ENCODE measurements at regions not wholly inside any gene's neighbourhood (a gene's known extent, or its start where the extent isn't known, plus 50 kb on each side); places are given as distances from the start of the nearest gene placed in this dataset.

DNA sequence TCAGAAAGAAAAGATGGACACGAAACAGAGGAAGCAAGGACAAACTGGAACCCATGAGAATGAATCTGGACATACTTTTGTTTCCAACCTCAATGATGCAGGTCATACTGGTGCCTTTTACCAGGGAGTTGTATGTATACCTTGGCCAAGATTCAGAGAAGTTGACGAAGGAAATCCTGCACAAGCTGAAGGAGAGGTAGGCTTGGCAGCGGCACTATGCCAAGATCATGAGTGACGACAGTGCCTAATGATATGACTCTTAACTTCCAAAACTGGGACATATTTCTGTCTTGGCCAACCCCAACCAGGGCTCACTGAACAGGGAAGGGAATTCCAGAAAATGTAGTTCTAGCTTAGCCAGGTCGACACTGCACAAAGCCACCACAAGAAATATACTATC is 149.2 kb upstream of the SLCO3A1 start:
- in situ Hi-C loops (cut with HindIII; ENCODE audit: low pct_unique_long_range_greater_than_20kb, low sequenced_read_pairs): no loop called here
- DNase-seq (ENCODE audit: low read depth, low spot score): no peak

DNA sequence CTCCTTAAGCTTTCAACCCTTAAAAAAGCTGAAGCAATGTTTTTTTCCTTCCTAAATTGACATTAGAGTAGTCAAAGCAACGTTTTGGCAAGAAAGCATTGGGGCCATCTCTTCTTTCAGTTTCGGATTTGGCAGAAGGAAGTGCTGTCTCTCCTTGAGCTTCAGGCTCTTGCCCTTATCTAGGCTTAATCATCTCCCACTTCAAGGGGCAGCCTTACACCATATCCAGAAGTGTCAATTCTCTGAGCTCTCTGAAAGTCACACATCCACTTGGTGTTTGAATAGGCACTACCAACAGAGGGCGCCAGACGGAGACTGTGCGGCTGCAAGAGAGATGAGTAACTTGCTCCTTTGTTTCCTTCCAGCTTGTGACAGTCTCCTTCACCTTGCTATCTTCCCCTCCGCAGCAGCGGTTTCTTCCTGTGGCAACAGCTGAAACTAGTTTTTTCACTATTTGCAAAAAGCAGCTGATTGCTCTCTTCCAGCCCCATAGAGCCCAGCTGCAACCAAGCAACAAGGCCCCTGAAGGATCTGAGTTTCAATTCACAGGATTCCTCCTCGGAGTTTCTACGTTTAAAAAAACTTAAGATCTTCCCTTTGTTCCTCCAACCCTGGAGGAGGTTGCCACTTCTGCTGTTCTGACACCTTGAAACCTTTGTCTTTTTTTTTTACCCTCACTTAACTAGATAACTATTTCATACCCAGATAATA is 147.0 kb upstream of the SLCO3A1 start:
- in situ Hi-C loops (cut with HindIII; ENCODE audit: low pct_unique_long_range_greater_than_20kb, low sequenced_read_pairs): no loop called here
- peak; percentile 95 for DNase-seq (ENCODE audit: low read depth, low spot score)

DNA sequence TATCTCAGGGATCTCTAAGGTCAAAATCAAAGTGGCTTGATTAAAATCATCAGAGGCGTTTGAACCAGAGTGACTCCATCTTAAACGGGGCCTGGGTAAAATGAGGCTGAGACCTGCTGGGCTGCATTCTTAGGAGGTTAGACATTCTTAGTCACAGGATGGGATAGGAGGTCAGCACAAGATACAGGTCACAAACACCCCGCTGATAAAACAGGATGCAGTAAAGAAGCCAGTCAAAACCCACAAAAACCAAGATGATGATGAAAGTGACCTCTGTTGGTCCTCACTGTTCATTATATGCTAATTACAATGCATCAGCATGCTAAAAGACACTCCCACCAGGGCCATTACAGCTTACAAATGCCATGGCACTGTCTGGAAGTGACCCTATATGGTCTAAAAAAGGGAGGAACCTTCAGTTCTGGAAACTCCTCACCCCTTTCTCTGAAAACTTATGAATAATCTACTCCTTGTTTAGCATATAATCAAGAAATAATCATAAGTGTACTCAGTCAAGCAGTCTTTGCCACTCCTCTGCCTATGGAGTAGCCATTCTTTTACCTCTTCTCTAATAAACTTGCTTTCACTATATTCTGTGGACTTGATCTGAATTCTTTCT is 143.3 kb upstream of the SLCO3A1 start:
- peak; percentile 22 for DNase-seq (ENCODE audit: low read depth, low spot score)
- in situ Hi-C loops (cut with HindIII; ENCODE audit: low pct_unique_long_range_greater_than_20kb, low sequenced_read_pairs): no loop called here

DNA sequence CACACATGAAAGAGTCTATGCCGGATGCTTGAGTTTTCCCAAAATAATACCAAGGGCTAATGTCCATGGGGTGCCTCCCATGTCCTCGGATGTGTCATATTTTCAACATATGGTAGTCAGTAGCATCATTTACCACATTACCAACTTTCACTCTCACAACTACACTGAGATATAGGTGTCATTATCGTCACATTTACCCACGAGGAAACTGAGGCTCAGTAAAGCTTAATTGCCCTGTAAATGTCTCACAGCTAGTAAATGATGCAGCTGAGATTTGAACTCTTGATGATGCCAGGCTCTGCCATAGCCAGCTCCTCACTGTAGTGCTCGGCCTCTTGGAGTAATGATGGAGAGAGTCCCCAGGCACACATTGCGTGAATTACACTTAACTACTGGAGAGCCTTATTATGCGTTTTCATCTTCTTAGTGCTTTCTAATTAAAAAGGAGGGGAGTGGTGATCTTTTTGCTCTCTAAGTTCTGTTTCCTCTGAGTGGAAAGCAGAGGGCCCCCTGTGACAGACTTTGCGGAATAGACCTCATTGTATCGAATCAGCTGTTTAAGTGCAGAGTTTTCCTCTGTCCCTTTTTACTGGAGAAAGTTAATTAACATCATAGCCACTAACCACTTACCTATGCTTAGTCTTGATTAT is 142.0 kb upstream of the SLCO3A1 start:
- DNase-seq (ENCODE audit: low read depth, low spot score): no peak
- in situ Hi-C loops (cut with HindIII; ENCODE audit: low pct_unique_long_range_greater_than_20kb, low sequenced_read_pairs): no loop called here

DNA sequence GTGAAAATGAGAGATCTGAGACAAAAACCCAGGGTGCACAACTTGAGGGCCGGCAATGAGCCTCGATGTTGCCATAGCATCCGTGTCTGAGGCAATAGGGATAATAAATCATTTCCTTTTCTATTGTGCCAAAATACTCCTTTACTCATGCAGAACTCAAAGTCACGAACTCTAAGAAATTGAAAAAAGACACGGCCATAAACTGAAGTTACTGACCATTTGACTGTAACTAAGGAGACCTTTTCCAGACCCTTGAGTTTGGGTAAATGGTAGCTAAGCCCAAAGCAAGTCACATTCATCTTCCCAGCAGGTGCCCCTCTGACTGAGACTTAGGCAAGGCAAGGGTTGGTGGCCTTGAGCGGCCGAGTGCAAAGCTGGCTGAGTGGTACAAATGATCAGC is 141.2 kb upstream of the SLCO3A1 start:
- DNase-seq (ENCODE audit: low read depth, low spot score): no peak
- in situ Hi-C loops (cut with HindIII; ENCODE audit: low pct_unique_long_range_greater_than_20kb, low sequenced_read_pairs): no loop called here

DNA sequence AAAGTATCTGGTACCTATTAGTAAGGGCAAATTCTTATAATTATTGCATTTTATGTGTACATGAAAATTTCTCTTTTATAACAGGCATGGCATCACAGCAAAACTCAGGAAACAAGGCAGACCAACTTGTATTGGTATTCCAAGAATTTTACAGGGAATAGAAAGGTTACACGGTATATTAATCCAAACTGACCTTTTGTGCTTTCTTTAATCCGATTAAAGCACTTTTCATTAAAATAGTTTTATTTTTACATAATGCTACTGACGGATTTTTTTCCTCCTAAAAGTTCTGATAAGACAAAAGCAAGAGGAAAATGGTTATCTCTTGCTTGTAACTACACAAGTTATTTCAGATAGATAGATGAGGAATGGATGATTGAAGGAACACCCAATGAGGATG is 137.0 kb upstream of the SLCO3A1 start:
- in situ Hi-C loops (cut with HindIII; ENCODE audit: low pct_unique_long_range_greater_than_20kb, low sequenced_read_pairs): no loop called here
- DNase-seq (ENCODE audit: low read depth, low spot score): no peak

DNA sequence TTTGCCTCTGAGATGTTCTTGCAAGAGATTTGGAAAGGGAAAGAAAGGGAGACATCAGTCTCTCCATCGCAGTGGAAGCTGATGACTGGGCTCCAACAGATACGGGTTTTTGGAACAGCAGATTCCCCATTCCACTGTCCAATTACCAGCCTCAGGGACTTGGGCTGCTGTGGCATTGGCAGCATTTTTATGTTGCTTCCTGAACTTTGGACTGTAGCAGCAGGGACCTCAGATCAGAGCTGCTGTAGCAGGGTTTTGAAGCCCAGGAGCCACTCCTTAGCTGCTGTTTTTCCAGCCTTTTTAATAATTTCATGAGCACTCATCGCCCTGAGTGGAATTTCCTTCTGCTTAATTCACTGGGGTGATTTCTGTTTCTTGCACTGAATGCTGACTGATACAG is 135.7 kb upstream of the SLCO3A1 start:
- DNase-seq (ENCODE audit: low read depth, low spot score): no peak
- in situ Hi-C loops (cut with HindIII; ENCODE audit: low pct_unique_long_range_greater_than_20kb, low sequenced_read_pairs): no loop called here

DNA sequence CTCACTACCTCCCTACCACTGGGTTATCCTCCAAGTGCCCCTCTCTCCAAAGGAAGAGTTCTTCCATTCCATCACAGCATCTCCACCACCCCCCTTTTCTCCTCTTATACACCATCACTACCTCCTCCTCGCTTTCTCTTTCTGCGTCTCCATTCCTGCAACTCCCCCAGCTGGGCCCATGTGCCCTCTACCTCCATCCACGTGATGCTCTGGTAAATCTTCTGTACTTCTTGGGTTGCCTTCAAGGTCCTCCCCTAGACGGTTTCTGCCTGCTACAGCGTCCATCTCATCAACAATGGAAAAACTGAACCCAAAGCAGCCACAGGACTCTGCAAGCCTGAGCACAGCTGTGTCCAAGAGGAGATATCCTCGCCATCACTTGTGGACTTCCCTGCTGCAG is 129.5 kb upstream of the SLCO3A1 start:
- in situ Hi-C loops (cut with HindIII; ENCODE audit: low pct_unique_long_range_greater_than_20kb, low sequenced_read_pairs): no loop called here
- no peak for DNase-seq (ENCODE audit: low read depth, low spot score)

DNA sequence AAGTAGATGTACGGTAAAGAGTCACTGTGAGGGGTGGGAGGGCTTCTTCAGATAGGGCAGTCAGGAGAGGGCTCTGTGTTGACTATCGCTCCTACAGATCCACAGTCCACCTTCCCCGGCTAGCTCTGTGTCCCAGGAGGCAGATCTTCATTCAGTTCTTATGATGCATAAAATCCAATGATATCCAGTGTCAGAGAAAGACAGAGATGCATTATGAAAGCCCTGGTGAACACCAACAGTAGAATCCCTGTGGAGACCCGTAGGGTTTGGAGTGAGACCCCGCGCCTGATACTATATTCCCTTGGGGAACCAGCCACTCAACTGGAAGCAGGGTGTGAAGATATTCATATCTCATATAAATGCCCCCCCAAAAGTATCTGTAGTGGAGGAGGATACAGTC is 119.8 kb upstream of the SLCO3A1 start:
- in situ Hi-C loops (cut with HindIII; ENCODE audit: low pct_unique_long_range_greater_than_20kb, low sequenced_read_pairs): no loop called here
- DNase-seq (ENCODE audit: low read depth, low spot score): no peak

DNA sequence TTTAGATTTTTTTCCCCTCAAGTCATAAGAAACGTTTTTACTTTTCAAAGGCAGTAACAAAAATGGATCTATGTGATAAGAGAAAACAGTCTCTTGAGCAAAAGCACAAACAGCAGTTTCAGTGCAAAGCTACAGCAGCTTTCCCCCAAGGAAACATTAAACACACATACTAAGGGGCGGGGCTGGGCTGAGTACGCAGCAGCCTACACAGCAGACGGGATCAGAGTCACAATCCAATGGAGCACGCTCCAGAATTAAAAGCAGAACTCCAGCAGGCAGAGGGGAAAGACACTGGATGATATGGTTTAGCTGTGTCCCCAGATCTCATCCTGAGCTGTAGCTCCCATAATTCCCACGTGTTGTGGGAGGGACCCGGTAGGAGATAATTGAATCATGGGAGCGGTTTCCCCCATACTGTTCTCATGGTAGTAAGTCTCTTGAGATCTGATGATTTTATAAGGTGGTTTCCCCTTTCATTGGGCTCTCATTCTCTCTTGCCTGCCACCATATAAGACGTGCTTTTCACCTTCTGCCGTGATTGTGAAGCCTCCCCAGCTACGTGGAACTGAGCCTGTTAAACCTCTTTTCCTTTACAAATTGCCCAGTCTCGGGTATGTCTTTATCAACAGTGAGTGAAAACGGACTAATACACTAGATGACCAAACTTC is 116.2 kb upstream of the SLCO3A1 start:
- no peak for DNase-seq (ENCODE audit: low read depth, low spot score)
- in situ Hi-C loops (cut with HindIII; ENCODE audit: low pct_unique_long_range_greater_than_20kb, low sequenced_read_pairs): no loop called here

DNA sequence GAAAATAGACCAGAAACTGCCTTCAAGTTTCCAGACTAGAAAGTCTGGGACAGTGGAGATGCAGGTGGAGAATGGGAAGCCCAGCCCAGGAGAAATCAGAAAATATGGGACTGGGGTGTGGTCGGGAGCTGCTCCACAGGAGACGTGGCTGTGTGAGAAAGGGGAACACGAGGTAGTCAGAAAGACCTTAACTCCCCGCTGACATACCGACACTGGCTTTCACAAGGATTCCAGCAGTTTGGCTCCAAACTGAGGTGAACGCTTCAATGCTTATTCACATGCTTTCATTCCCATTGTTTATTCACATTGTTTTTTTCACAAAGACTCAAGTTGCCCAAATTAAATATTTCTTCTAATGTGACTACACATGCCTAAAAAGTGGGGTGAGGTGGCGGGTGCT is 111.5 kb upstream of the SLCO3A1 start:
- in situ Hi-C loops (cut with HindIII; ENCODE audit: low pct_unique_long_range_greater_than_20kb, low sequenced_read_pairs): no loop called here
- no peak for DNase-seq (ENCODE audit: low read depth, low spot score)

DNA sequence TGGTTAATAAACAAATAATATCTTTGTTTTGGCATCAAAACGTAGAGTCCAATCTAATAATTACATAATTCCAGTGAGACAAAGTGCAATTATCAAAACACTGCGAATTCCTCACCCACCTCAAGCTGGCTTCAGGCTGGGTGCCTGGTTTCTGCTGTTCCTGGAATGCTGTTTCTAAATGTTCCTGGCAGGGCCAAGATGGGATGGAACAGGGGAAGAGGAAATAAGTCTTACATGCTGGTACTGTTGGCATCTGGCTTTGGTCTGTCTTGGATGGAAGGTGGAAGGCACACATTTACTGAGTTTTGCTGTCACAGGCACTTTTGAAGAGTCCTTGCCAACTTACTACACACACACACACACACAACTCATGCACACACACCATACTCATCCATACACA is 101.9 kb upstream of the SLCO3A1 start:
- in situ Hi-C loops (cut with HindIII; ENCODE audit: low pct_unique_long_range_greater_than_20kb, low sequenced_read_pairs): no loop called here

DNA sequence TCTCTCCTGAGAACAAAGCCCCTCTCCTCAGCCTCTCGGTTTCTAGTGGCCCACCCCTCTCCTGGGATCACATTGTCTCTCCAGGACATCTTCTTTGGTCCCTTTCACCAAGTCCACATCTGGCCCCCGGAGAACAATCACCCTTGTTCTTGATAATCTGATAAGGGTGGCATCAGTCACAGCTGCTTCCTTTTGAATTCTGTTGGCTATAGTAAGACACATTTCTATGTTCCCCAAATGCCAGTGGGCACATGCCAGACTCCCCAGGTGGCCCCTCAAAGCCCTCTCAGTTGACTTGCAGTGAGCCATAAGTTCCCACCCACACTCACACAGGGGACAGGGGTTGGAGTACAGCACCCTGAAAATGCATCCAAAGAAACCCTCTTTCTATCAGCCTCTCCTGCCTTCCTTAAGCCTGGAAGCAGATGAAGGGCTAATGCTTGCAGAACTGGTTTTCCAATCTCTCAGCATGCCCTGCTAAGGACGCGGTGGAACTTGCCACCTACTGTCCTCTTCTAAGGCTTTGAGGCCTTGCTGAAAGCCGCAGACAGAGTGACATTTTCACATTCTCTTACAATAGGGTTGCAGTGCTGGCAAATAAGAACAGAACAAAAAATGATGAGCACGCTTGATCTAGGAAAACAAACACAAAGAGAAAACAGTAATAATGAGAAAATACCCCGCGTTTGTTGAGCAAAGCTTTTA is 101.3 kb upstream of the SLCO3A1 start:
- DNase-seq (ENCODE audit: low read depth, low spot score): no peak
- in situ Hi-C loops (cut with HindIII; ENCODE audit: low pct_unique_long_range_greater_than_20kb, low sequenced_read_pairs): no loop called here

More for the DNA sequence above, 101.9 kb upstream of the SLCO3A1 start:
- DNase-seq (ENCODE audit: low read depth, low spot score): no peak

DNA sequence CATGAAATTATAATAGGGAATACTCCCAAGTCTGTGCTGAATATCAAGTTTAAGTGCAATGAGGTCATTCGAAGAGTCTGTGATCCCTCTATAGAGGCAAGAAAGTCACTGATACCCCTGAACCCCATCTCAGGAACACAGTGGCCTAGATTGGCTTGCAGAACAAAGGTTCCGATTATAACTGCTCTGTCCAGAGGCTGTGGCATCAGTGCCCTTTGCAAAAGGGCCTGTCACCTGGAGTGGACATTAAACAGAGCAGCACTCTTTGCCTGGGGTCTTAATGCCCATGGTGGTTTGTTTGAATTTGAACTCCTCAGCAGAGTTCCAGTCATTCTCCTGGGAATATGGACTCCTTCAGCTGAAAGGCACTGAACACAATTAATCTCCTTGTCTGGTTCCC is 93.9 kb upstream of the SLCO3A1 start:
- no peak for DNase-seq (ENCODE audit: low read depth, low spot score)
- in situ Hi-C loops (cut with HindIII; ENCODE audit: low pct_unique_long_range_greater_than_20kb, low sequenced_read_pairs): no loop called here

DNA sequence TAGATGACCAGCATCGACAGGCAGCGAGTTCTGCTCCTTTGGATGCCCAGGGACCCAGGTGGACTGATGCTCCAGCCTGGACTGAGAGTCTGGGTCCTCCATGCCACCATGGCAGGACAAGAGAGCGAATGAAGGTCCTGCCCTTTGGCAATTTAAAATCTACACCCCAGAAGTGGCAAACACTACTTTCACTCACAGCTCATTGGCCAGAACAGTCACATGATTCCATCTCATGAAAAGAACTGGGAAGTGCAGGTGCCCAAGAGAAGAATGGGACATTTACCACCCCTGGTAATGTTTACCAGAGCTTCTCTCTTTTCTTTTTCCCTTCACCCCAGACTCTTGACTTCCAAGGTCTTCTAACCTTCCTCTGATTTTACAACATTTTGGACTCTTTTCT is 87.8 kb upstream of the SLCO3A1 start:
- DNase-seq (ENCODE audit: low read depth, low spot score): no peak
- in situ Hi-C loops (cut with HindIII; ENCODE audit: low pct_unique_long_range_greater_than_20kb, low sequenced_read_pairs): no loop called here

DNA sequence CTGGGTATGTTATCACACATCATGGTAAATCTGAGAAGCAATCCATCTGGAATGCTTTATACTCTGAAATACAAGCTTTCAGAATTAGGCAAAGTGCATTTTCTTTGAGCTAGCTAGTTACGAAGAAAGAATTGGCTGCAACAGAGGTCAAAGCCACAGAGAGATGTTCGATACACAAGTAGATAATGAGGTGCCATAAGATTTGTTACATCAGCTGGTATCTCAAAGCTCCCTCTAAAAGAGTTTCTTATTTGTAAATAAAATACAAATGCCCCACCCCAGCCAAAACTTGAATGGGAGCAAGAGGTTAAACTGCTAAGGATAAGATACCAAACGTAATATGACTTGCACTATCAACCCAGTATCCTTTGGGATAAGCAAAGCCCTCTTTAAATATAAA is 84.0 kb upstream of the SLCO3A1 start:
- in situ Hi-C loops (cut with HindIII; ENCODE audit: low pct_unique_long_range_greater_than_20kb, low sequenced_read_pairs): no loop called here
- no peak for DNase-seq (ENCODE audit: low read depth, low spot score)

DNA sequence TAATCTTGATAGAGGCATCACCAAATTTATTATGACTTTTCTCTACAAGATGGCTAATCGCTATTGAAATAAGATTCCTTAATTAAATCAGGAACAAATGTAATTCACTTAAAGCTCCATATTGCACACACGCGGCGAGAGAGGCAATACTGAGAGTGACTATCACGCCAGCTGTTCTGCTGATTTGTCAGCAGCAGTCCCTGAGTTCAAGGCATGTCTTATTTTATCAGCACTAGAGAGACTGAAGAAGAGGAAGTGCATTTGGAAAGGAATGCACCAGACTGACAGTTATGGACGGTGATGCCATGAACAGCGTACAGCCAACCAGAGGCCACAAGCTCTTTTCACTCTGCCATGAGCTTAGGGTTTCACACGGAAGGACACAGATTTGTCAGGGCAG is 83.6 kb upstream of the SLCO3A1 start:
- in situ Hi-C loops (cut with HindIII; ENCODE audit: low pct_unique_long_range_greater_than_20kb, low sequenced_read_pairs): no loop called here

DNA sequence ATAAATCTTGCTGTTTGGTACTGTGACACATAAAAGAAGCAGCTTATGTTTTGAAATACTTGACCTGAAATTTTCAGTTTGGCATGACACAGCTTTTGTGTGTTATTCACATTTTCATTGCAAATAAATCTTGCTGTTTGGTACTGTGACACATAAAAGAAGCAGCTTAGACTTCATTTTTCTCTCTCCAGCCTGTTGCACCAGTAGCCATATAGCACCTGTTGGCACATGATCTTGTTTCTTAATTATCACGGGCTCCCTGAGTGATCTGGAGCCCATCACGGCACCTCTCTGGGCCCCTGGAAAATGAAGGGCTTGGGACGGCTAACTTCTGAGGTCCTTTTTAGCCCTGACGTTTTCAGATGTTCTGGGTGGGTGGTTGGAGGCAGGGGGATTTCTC is 77.4 kb upstream of the SLCO3A1 start:
- in situ Hi-C loops (cut with HindIII; ENCODE audit: low pct_unique_long_range_greater_than_20kb, low sequenced_read_pairs): no loop called here
- no peak for DNase-seq (ENCODE audit: low read depth, low spot score)

More for the DNA sequence above, 83.6 kb upstream of the SLCO3A1 start:
- DNase-seq (ENCODE audit: low read depth, low spot score): no peak
